HepG2 (cell line): ENCODE measurements at regions not wholly inside any gene's neighbourhood (a gene's known extent, or its start where the extent isn't known, plus 50 kb on each side); places are given as distances from the start of the nearest gene placed in this dataset.

Experiments used
- ATAC-seq: fragments of 200-7000 bp; cut with Tn5 transposase; 3 replicates; pipeline ENCODE4 v1.9.1; 2020; ENCODE audit warnings: mild to moderate bottlenecking, moderate library complexity
- BruUV-seq: library from RNA; stranded (reverse); fragments of 400-500 nt; replicated peaks from 2 replicates; lab custom pipeline; 2021; lab: Mats Ljungman, UMichigan
- CTCF ChIA-PET: fragments of 300-600 bp; formaldehyde crosslinking; extraction: SDS; loops from one replicate; lab custom pipeline; 2021; ENCODE audit warnings: low total read pairs, inconsistent platforms, low intra/inter-chr PET ratio; lab: Yijun Ruan, JAX
- POLR2A ChIA-PET: fragments of 350-600 bp; sonication (Branson Sonifier 250); formaldehyde crosslinking; loops from one replicate; lab custom pipeline; 2020; ENCODE audit warnings: antibody characterized with exemption, inconsistent platforms; lab: Yijun Ruan, JAX
- DNase-seq: peaks from one replicate; pipeline ENCODE4 v3.0.0-alpha.2; 2015; ENCODE audit warnings: low spot score
- FAIRE-seq: peaks from 3 replicates; lab custom pipeline; 2011; peaks lifted over from hg19 to GRCh38; lab: Jason Lieb, UNC
- H2AFZ ChIP-seq: one replicate; pipeline ENCODE4 v1.6.1; 2011; ENCODE audit warnings: low read length, inconsistent platforms
- H3K27ac ChIP-seq: fragments of 300-600 bp; 3 replicates; pipeline ENCODE4 v1.8.0; 2011; ENCODE audit warnings: mixed run types, mild to moderate bottlenecking, mixed read lengths, low read length, inconsistent platforms; ENCODE audit not compliant: insufficient read depth; ENCODE audit errors: extremely low read length
- H3K27me3 ChIP-seq, 2 experiments: fragments of 200-600 bp in 1 of 2; 2 replicates in 1 of 2; 3 replicates in 1 of 2; pipeline versions ENCODE4 v1.6.0 to v1.8.0; 2011; ENCODE audit warnings: low read length in 2 of 2, mild to moderate bottlenecking in 2 of 2, moderate library complexity in 2 of 2, inconsistent platforms in 1 of 2; ENCODE audit not compliant: insufficient read depth in 2 of 2, control insufficient read depth in 1 of 2
- H3K36me3 ChIP-seq, 2 experiments: fragments of 200-600 bp in 1 of 2; replicated peaks in 1 of 2; 2 replicates in 1 of 2; 3 replicates in 1 of 2; pipeline versions ENCODE4 v1.5.1 to v1.8.0; 2011; ENCODE audit warnings: low read length in 2 of 2, inconsistent platforms in 1 of 2; ENCODE audit not compliant: insufficient read depth in 2 of 2, control insufficient read depth in 1 of 2
- H3K4me1 ChIP-seq: 2 replicates; pipeline ENCODE4 v1.5.1; 2012; ENCODE audit warnings: low read length, inconsistent platforms; ENCODE audit not compliant: insufficient read depth
- H3K4me2 ChIP-seq: 2 replicates; pipeline ENCODE4 v1.6.0; 2011; ENCODE audit warnings: low read depth, low read length, inconsistent platforms
- H3K4me3 ChIP-seq, 3 experiments: fragments of 200-600 bp in 1 of 3; sonication (generic), shearing (Covaris generic) in 1 of 3; replicated peaks in 1 of 3; 2 replicates each; pipeline ENCODE4 v1.5.1; 2011 to 2016; ENCODE audit warnings: low read length in 3 of 3, inconsistent platforms in 2 of 3, low read depth in 2 of 3, mild to moderate bottlenecking in 2 of 3, control low read depth in 1 of 3, mixed read lengths in 1 of 3; ENCODE audit not compliant: insufficient read depth in 1 of 3
- H3K79me2 ChIP-seq: one replicate; pipeline ENCODE4 v1.6.1; 2011; ENCODE audit warnings: low read length, inconsistent platforms; ENCODE audit not compliant: insufficient read depth
- H3K9ac ChIP-seq: 2 replicates; pipeline ENCODE4 v1.6.0; 2011; ENCODE audit warnings: mild to moderate bottlenecking, low read depth, low read length, inconsistent platforms; ENCODE audit not compliant: insufficient read depth
- H3K9me3 ChIP-seq: 2 replicates; pipeline ENCODE4 v1.5.1; 2012; ENCODE audit warnings: mild to moderate bottlenecking, low read length
- H4K20me1 ChIP-seq: 2 replicates; pipeline ENCODE4 v1.6.0; 2011; ENCODE audit warnings: inconsistent platforms, mild to moderate bottlenecking, low read length, moderate library complexity; ENCODE audit not compliant: insufficient read depth
- CEBPZ ChIP-seq: IDR thresholded peaks from 2 replicates; pipeline ENCODE4 v1.6.1; 2012; ENCODE audit warnings: low read length, improper control_type of control experiment
- CHD2 ChIP-seq: IDR thresholded peaks from 2 replicates; pipeline ENCODE4 v1.6.1; 2011; ENCODE audit warnings: low read depth, low read length, improper control_type of control experiment
- FOXC1 ChIP-seq: sonication (generic); formaldehyde crosslinking; IDR thresholded peaks from 2 replicates; pipeline ENCODE4 v1.8.0; 2022; ENCODE audit warnings: mild to moderate bottlenecking, missing genetic modification reagents, borderline replicate concordance
- GPN1 ChIP-seq: sonication (generic); formaldehyde crosslinking; IDR thresholded peaks from 2 replicates; pipeline ENCODE4 v1.5.1; 2020; ENCODE audit warnings: missing genetic modification reagents, borderline replicate concordance
- MIER2 ChIP-seq: IDR thresholded peaks from 2 replicates; pipeline ENCODE4 v1.6.1; 2016; ENCODE audit warnings: missing biosample characterization, missing genetic modification reagents
- PHF20 ChIP-seq: sonication (generic); formaldehyde crosslinking; IDR thresholded peaks from 2 replicates; pipeline ENCODE4 v1.5.0; 2020; ENCODE audit warnings: mild to moderate bottlenecking, missing genetic modification reagents
- SALL1 ChIP-seq: sonication (generic); formaldehyde crosslinking; IDR thresholded peaks from 2 replicates; pipeline ENCODE4 v1.8.0; 2022; ENCODE audit warnings: mild to moderate bottlenecking, missing genetic modification reagents
- ZNF101 ChIP-seq: sonication (generic); formaldehyde crosslinking; IDR thresholded peaks from 2 replicates; pipeline ENCODE4 v1.4.0; 2020; ENCODE audit warnings: mild to moderate bottlenecking, low read depth, missing genetic modification reagents, borderline replicate concordance
- ZNF766 ChIP-seq: sonication (generic); formaldehyde crosslinking; IDR thresholded peaks from 2 replicates; pipeline ENCODE4 v1.5.0; 2020; ENCODE audit warnings: missing genetic modification reagents, borderline replicate concordance
- WGBS: methylation state at CpG from one replicate; pipeline ENCODE4 v1.1.6; 2017; ENCODE audit warnings: low lambda C conversion rate; 5-methylcytosine and 5-hydroxymethylcytosine counted together
- in situ Hi-C: cut with HindIII; loops from 2 replicates; pipeline ENCODE4 v1.10.0; 2017; ENCODE audit warnings: low pct_unique_long_range_greater_than_20kb; ENCODE audit not compliant: extremely low pct_ligation_motif_present
- intact Hi-C: fragments of 100-400 bp; cut with micrococcal nuclease; formaldehyde crosslinking; loops from one replicate; pipeline ENCODE4 v1.10.0; 2022; ENCODE audit not compliant: unreplicated experiment

GRCh38 chr4:14053291-14053690, 425.8 kb upstream of the BOD1L1 start:
- BruUV-seq, result no TSS peak
- no peaks in the 10 kb centered on the region for H3K4me1 ChIP-seq
- H3K79me2 ChIP-seq, result no peaks in the 10 kb centered on the region
- H3K4me3 ChIP-seq, result no peak overlapping the region
- no peak overlapping the region for H3K9ac ChIP-seq
- in situ Hi-C loops, result no loop called here
- H3K27ac ChIP-seq, result no peak overlapping the region
- peaks cover 84% of the 10 kb centered on the region for H3K9me3 ChIP-seq
- no peak for ATAC-seq
- no peaks in the 10 kb centered on the region for H3K36me3 ChIP-seq
- no peaks in the 10 kb centered on the region for H3K27me3 ChIP-seq
- CTCF ChIA-PET, result no interaction called here
- intact Hi-C loops, result no loop called here
- no peak for FAIRE-seq
- 0% methylated on average over 1 of the region's 1 CpG for WGBS
- H3K4me2 ChIP-seq, result no peak overlapping the region
- TF ChIP-seq PHF20 (no peak), CHD2 (no peak)
- TF ChIP-seq, all 625 proteins: peak for 0
- Histone ChIP-seq H4K20me1 (no peaks in the 10 kb centered on the region), H2AFZ (no peak overlapping the region)
- DNase-seq, result no peak
- POLR2A ChIA-PET, result no interaction called here

- DNase-seq (no peak), ATAC-seq (no peak), FAIRE-seq (no peak)
- Histone ChIP-seq H3K4me2 (no peak overlapping the region), H4K20me1 (no peaks in the 10 kb centered on the region), H3K27ac (no peak overlapping the region), H3K79me2 (no peaks in the 10 kb centered on the region), H2AFZ (no peak overlapping the region), H3K9me3 (peaks cover 83% of the 10 kb centered on the region), H3K9ac (no peak overlapping the region), H3K4me1 (no peaks in the 10 kb centered on the region), H3K4me3 (no peak overlapping the region), H3K27me3 (no peaks in the 10 kb centered on the region), H3K36me3 (no peaks in the 10 kb centered on the region)
- POLR2A ChIA-PET, result no interaction called here
- no peak for TF ChIP-seq ZNF101 (CRISPR knock-in tag)
- no TSS peak for BruUV-seq
- intact Hi-C loops (no loop called here), in situ Hi-C loops (no loop called here)
- CTCF ChIA-PET, result no interaction called here
- WGBS, result 0% methylated on average over 1 of the region's 1 CpG
These were observed 426.9 kb upstream of the BOD1L1 start for GRCh38 chr4:14054391-14054790.

GRCh38 chr4:14059006-14059405, 431.5 kb upstream of the BOD1L1 start:
- POLR2A ChIA-PET, result no interaction called here
- H3K36me3 ChIP-seq, result no peaks in the 10 kb centered on the region
- FAIRE-seq (no peak), ATAC-seq (no peak), DNase-seq (no peak)
- H4K20me1 ChIP-seq, result no peaks in the 10 kb centered on the region
- WGBS, result 10% methylated on average over 4 of the region's 4 CpGs
- CTCF ChIA-PET, result no interaction called here
- H3K4me3 ChIP-seq, result no peak overlapping the region
- intact Hi-C loops (no loop called here), in situ Hi-C loops (no loop called here)
- no peak overlapping the region for H2AFZ ChIP-seq
- no TSS peak for BruUV-seq
- no peaks in the 10 kb centered on the region for H3K4me1 ChIP-seq
- H3K4me2 ChIP-seq, result no peak overlapping the region
- H3K9ac ChIP-seq, result no peak overlapping the region
- H3K79me2 ChIP-seq, result no peaks in the 10 kb centered on the region
- H3K27ac ChIP-seq, result no peak overlapping the region
- H3K27me3 ChIP-seq, result no peaks in the 10 kb centered on the region
- H3K9me3 ChIP-seq, result peaks cover 79% of the 10 kb centered on the region
- TF ChIP-seq MIER2 (CRISPR knock-in tag) (no peak), GPN1 (CRISPR knock-in tag) (no peak), ZNF766 (CRISPR knock-in tag) (no peak), FOXC1 (CRISPR knock-in tag) (no peak), SALL1 (CRISPR knock-in tag) (no peak), CEBPZ (no peak)
